GM18502 (cell line): ENCODE measurements at regions not wholly inside any gene's neighbourhood (a gene's known extent, or its start where the extent isn't known, plus 50 kb on each side); places are given as distances from the start of the nearest gene placed in this dataset.
"Not testable (repeated sequence)": the region's sequence is repeated elsewhere in the genome, so short reads cannot be mapped to it uniquely, and the experiment has no call there.

Experiments used
- ATAC-seq: cut with Tn5 transposase; IDR thresholded peaks from one replicate; pipeline ENCODE4 v1.9.1; 2021; ENCODE audit warnings: mild to moderate bottlenecking; ENCODE audit not compliant: unreplicated experiment, poor library complexity

DNA sequence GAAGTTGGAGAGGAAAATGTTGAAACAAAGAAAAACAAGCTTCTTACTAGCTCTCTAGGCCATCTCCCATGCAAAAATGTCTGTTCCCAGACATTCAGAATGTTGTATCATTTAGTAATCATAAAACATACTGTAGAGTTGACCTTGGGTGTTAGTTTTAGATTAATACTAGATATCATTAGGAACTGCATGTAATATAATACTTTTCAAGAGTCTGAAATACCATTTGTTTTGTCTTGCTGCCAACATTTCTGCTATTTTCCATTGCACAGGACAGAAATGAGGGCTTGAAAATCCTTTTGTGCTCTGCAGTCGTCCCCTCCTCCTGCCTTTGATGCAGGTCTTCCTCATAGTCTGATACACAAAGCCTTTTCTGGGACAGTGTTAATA lies 89.5 kb upstream of the RBMS1 start:
- no peak for ATAC-seq

DNA sequence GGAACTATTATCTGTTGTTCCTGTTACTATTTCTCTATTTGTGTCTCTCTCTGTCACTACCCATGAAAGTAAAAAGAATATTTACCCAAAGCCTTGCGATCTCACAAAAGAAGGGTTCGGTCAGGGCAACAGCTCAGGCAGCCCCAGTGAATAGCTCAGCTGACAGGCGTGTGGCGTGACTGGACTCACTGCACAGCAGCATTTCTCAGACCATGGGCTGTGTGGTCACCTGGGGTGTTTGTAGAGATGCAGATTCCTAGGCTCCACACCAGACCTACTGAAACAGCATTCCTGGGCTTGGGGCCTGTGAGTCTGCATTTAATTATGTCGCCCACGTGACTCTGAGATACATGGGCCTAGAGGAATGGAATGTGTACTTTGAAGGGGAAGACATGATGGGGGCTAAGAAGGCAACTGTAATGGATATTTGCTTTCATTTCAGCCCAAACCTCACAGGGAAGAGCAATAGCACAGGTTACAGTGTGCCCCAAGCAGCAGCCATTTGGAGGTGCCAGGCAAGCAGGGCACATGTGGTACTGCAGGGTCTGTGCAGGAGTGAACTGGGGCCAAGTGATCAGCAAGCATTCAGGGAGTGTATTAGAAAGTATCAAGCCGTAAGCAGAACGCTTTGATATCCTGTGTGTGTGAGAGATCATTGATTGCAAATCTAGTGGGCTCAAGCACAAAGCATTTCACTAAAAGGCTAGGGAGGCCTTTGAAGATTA lies 90.4 kb upstream of the RBMS1 start:
- no peak for ATAC-seq

DNA sequence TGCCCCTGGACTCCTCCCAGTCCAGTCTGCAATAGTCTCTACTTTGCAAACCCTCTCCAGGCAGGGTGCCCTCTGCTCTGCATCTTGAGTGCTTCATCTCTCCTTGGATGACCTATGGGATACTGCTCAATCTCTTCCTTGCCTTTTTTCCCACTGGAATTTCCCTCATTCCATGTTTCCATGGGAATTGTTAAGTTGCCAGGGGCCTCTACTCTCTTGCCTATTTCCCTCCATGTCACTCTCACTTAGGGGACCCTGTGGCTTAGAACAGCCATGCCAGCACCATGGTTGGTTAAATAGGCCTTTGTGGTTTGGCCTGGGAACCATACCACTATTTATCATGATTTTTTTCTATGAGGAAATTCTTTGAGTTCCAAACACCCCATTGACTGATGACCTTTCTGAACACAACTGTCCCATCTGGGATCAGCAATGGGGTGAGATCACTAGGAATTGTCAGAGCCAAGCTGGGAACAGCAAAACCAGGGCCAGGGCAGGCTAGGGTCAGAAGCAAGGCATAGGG lies 91.4 kb upstream of the RBMS1 start:
- ATAC-seq, result no peak

DNA sequence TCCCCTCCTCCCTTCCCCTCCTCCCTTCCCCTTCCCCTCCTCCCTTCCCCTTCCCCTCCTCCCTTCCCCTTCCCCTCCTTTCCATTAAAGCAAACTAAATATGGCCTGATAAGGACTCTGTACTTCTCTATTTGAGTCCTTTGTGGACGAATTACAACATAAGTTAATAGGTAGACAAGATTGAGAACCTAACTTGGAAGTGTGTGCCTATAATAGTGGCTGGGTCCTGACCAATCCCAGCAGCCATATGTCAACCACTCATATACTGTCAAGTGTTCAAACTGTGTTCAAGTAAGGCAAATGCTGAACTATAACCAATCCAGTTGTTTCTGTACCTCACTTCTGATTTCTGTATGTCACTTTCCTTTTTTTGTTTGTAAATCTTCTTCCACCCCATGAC lies 97.1 kb upstream of the RBMS1 start:
- ATAC-seq, result no peak

DNA sequence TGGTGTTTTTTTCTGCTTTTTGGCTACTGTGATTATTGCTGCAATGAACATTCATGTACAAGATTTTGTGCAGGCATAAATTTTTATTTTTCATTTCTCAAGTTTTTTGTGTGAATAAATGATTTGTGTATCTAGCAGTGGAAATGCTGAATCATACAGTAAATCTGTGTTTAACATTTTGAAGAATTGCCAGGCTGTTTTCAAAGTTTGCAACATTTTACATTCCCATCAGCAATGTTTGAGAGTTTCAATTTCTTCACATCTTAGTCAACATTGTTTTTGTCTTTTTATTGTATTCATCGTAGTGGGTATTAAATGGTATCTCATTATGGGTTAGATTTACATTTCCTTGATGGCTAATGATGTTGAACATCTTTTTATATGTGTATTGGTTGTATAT lies 98.8 kb upstream of the RBMS1 start:
- ATAC-seq, result no peak

DNA sequence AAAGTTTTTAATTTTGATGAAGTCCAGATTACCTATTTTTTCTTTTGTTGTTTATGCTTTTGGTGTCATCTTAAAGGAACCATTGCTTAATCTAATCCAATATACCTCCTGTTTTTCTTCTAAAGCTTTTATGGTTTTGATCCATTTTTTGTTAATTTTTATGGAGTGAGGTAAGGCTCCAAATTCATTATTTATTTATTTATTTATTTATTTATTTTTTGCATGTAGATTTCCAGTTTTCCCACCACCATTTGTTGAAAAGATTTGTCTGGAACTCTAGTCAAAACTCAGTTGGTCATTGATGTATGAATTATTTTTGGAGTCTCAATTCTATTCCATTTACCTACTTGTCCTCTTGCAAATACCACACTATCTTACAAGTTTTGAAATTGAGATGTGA lies 99.4 kb upstream of the RBMS1 start:
- no peak for ATAC-seq

DNA sequence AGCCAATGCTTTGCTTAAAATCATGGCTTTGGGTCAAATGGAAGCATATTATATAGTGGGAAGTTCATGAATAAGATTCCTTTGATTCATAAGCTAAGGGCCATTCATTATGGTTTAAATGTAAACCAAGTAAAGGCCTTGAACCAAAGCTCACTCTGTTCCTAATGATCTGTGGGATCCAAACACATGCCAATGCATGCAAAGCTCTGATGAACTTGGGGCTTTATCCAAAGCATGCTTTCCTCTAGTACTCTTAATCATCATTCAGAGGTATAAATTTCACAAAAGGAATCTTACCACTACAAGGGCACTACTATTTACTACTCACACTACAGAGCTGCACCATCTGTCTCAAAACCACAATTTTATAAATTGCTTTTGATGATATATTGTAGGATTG lies 102.8 kb upstream of the RBMS1 start:
- ATAC-seq, result no peak

DNA sequence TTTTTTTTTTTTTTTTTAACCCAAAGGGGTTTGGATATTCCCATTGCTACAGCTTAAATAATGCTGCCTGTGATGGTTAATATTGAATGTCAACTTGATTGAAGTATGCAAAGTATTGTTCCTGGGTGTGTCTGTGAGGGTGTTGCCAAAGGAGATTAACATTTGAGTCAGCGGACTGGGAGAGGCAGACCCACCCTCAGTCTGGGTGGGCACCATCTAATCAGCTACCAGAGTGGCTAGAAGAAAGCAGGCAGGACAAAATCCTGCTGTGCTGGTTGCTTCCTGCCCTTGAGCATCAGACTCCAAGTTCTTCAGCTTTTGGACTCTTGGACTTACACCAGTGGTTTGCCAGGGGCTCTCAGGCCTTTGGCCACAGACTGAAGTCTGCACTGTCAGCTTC lies 106.8 kb upstream of the RBMS1 start:
- ATAC-seq, result not testable (repeated sequence)

- no peak for ATAC-seq
Measured at GRCh38 chr2:160602073-160602472, 108.5 kb upstream of the RBMS1 start.

- no peak for ATAC-seq
Measured at GRCh38 chr2:160603771-160604510, 110.3 kb upstream of the RBMS1 start.

DNA sequence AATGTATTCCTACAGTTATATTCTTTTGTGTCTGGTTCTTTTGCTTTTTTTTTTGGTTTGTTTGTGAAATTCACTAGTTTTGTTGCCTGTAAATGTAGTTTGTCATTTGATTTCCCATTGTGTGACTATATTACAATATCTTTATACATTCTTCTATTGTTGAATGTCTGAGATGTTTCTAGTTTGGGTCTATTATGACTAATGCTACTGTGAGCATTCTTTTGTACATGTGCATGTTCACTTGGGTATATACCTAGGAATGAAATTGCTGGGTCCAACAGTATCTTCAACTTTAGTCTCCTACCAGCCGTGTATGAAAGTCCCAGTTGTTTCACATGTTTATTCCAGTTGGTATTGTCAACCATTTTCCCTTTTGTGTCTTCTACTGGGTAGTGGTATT lies 112.7 kb upstream of the RBMS1 start:
- ATAC-seq, result no peak

GRCh38 chr2:160608599-160608998 lies 115.0 kb upstream of the RBMS1 start:
- no peak for ATAC-seq

DNA sequence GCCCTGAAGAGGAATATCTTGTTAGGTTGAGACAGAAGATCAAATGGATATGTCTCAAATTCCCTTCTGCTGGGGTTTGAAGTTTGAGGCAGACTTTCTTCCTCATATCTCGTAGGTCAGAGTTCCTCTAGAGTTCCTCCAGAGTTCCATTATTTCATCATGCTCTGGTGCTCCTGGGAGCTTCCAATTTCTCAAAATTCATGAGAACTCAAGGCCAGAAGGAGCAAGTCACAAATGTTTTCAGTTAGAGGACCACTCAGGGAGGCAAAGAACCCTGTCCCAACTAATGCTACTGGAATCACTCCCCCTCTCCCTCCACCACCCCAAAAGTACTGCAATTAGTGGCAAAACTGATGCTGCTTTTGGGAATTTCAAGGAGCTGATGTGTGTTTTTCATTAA lies 115.7 kb upstream of the RBMS1 start:
- ATAC-seq, result no peak

DNA sequence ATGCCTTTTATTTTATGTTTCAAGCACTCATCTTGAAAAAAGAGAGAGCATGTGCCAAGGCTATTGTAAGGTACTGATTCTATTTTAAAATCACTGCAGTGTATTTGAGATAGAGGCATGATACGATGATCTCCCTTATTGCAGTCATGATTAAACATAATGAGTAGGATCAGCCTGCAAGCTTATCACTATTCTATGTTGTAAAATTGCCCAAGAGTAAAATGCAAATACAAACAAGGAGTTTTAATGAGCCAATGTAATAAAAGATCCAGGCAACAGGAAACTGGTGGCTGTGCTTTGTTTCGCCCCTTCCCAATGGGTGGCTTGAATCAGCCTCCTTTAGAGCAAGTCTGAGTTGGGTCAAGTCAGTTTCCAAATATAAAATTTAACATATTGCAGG lies 116.4 kb upstream of the RBMS1 start:
- ATAC-seq, result no peak

GRCh38 chr2:160612266-160612856 lies 118.8 kb upstream of the RBMS1 start:
- no peak for ATAC-seq

- ATAC-seq, result no peak
Measured at GRCh38 chr2:160613466-160614153, 120.0 kb upstream of the RBMS1 start.

- no peak for ATAC-seq
Measured at GRCh38 chr2:160614391-160614790, 120.8 kb upstream of the RBMS1 start.

- ATAC-seq, result no peak
Measured at GRCh38 chr2:160615706-160616105, 122.1 kb upstream of the RBMS1 start.

GRCh38 chr2:160616149-160616548 lies 122.5 kb upstream of the RBMS1 start:
- no peak for ATAC-seq

- ATAC-seq, result no peak
Measured at GRCh38 chr2:160621748-160622147, 128.1 kb upstream of the RBMS1 start.
